ENCODE measurements at regions not wholly inside any gene's neighbourhood (a gene's known extent, or its start where the extent isn't known, plus 50 kb on each side); places are given as distances from the start of the nearest gene placed in this dataset.
"Not testable (repeated sequence)": the region's sequence is repeated elsewhere in the genome, so short reads cannot be mapped to it uniquely, and the experiment has no call there.

- DNase-seq = peak; percentile 29
- no peak overlapping the region for H3K4me2 ChIP-seq (ENCODE audit: low read length)
- H3K18ac ChIP-seq (ENCODE audit: low read length) = no peak overlapping the region
- H4K5ac ChIP-seq (ENCODE audit: low read length) = no peak overlapping the region
- WGBS (ENCODE audit: extremely low coverage, insufficient coverage, low lambda C conversion rate) = no CpG with 5 or more reads among the region's 3 CpGs
- no peak overlapping the region for H3K27ac ChIP-seq (ENCODE audit: low read depth, low read length)
- H3K4me1 ChIP-seq (ENCODE audit: control insufficient read depth, low read depth, low read length) = no peaks in the 10 kb centered on the region
- H3K27me3 ChIP-seq (ENCODE audit: insufficient read depth, low read length, poor library complexity) = no peaks in the 10 kb centered on the region
- no peak overlapping the region for H3K9ac ChIP-seq (ENCODE audit: low read length)
- no peak overlapping the region for H3K56ac ChIP-seq (ENCODE audit: low read length)
- H3K79me2 ChIP-seq (ENCODE audit: control insufficient read depth, insufficient read depth, low read length) = no peaks in the 10 kb centered on the region
- H3K4me3 ChIP-seq (ENCODE audit: low read length) = no peak overlapping the region
- no peaks in the 10 kb centered on the region for H3K79me1 ChIP-seq (ENCODE audit: low read length)
- no peak overlapping the region for H2BK120ac ChIP-seq (ENCODE audit: low read depth, low read length)
- H2BK5ac ChIP-seq (ENCODE audit: low read length) = no peak overlapping the region
- no peak overlapping the region for H3K23ac ChIP-seq (ENCODE audit: low read length)
- no peaks in the 10 kb centered on the region for H3K36me3 ChIP-seq (ENCODE audit: control insufficient read depth, insufficient read depth, low read length)
- H2AK5ac ChIP-seq (ENCODE audit: low read length) = no peak overlapping the region
- no peak overlapping the region for H4K8ac ChIP-seq (ENCODE audit: low read depth, low read length)
- no peak overlapping the region for H3K4ac ChIP-seq (ENCODE audit: low read depth, low read length)
- H2BK15ac ChIP-seq (replicated peaks; ENCODE audit: low read depth) = no peak overlapping the region
Observed at GRCh38 chr5:83404182-83404716, 67.3 kb upstream of the VCAN start.

- Histone ChIP-seq H3K9ac (ENCODE audit: low read length) (no peak overlapping the region), H3K18ac (ENCODE audit: low read length) (no peak overlapping the region)
Observed at GRCh38 chr5:83405662-83406061, 65.9 kb upstream of the VCAN start.

GRCh38 chr5:83406906-83407305, 64.6 kb upstream of the VCAN start:
- no peak overlapping the region for H4K5ac ChIP-seq (ENCODE audit: low read length)
- no peak overlapping the region for H3K18ac ChIP-seq (ENCODE audit: low read length)
- H4K8ac ChIP-seq (ENCODE audit: low read depth, low read length) = no peak overlapping the region
- no peaks in the 10 kb centered on the region for H3K4me1 ChIP-seq (ENCODE audit: control insufficient read depth, low read depth, low read length)
- no peaks in the 10 kb centered on the region for H3K79me1 ChIP-seq (ENCODE audit: low read length)
- no peak overlapping the region for H3K23ac ChIP-seq (ENCODE audit: low read length)
- no peak overlapping the region for H3K4ac ChIP-seq (ENCODE audit: low read depth, low read length)
- H2BK120ac ChIP-seq (ENCODE audit: low read depth, low read length) = no peak overlapping the region
- H2AK5ac ChIP-seq (ENCODE audit: low read length) = no peak overlapping the region
- no peak overlapping the region for H3K4me2 ChIP-seq (ENCODE audit: low read length)
- no peak for DNase-seq
- no peak overlapping the region for H2BK5ac ChIP-seq (ENCODE audit: low read length)
- H3K9ac ChIP-seq (ENCODE audit: low read length) = no peak overlapping the region
- H3K79me2 ChIP-seq (ENCODE audit: control insufficient read depth, insufficient read depth, low read length) = no peaks in the 10 kb centered on the region
- no peak overlapping the region for H2BK15ac ChIP-seq (replicated peaks; ENCODE audit: low read depth)
- no peak overlapping the region for H3K27ac ChIP-seq (ENCODE audit: low read depth, low read length)
- no peak overlapping the region for H3K4me3 ChIP-seq (ENCODE audit: low read length)
- no peaks in the 10 kb centered on the region for H3K27me3 ChIP-seq (ENCODE audit: insufficient read depth, low read length, poor library complexity)
- no peaks in the 10 kb centered on the region for H3K36me3 ChIP-seq (ENCODE audit: control insufficient read depth, insufficient read depth, low read length)
- H3K56ac ChIP-seq (ENCODE audit: low read length) = no peak overlapping the region

More at GRCh38 chr5:83405662-83406061, 65.9 kb upstream of the VCAN start:
- no peak overlapping the region for H3K27ac ChIP-seq (ENCODE audit: low read depth, low read length)
- H3K4me1 ChIP-seq (ENCODE audit: control insufficient read depth, low read depth, low read length) = no peaks in the 10 kb centered on the region
- H3K79me2 ChIP-seq (ENCODE audit: control insufficient read depth, insufficient read depth, low read length) = no peaks in the 10 kb centered on the region
- H3K4me3 ChIP-seq (ENCODE audit: low read length) = no peak overlapping the region
- no CpG with 5 or more reads among the region's 3 CpGs for WGBS (ENCODE audit: extremely low coverage, insufficient coverage, low lambda C conversion rate)
- no peaks in the 10 kb centered on the region for H3K27me3 ChIP-seq (ENCODE audit: insufficient read depth, low read length, poor library complexity)
- no peak overlapping the region for H3K4ac ChIP-seq (ENCODE audit: low read depth, low read length)
- H3K23ac ChIP-seq (ENCODE audit: low read length) = no peak overlapping the region
- H4K8ac ChIP-seq (ENCODE audit: low read depth, low read length) = no peak overlapping the region
- H2BK15ac ChIP-seq (replicated peaks; ENCODE audit: low read depth) = no peak overlapping the region
- no peaks in the 10 kb centered on the region for H3K79me1 ChIP-seq (ENCODE audit: low read length)
- no peak overlapping the region for H2AK5ac ChIP-seq (ENCODE audit: low read length)
- H3K4me2 ChIP-seq (ENCODE audit: low read length) = no peak overlapping the region
- no peaks in the 10 kb centered on the region for H3K36me3 ChIP-seq (ENCODE audit: control insufficient read depth, insufficient read depth, low read length)
- no peak overlapping the region for H2BK5ac ChIP-seq (ENCODE audit: low read length)
- H2BK120ac ChIP-seq (ENCODE audit: low read depth, low read length) = no peak overlapping the region
- no peak for DNase-seq
- H3K56ac ChIP-seq (ENCODE audit: low read length) = no peak overlapping the region
- H4K5ac ChIP-seq (ENCODE audit: low read length) = no peak overlapping the region

- H3K4me1 ChIP-seq (ENCODE audit: control insufficient read depth, low read depth, low read length) = no peaks in the 10 kb centered on the region
Observed at GRCh38 chr5:83407931-83408330, 63.6 kb upstream of the VCAN start.

GRCh38 chr5:83408719-83409118, 62.8 kb upstream of the VCAN start:
- Histone ChIP-seq H3K4ac (ENCODE audit: low read depth, low read length) (no peak overlapping the region), H3K4me3 (ENCODE audit: low read length) (no peak overlapping the region), H3K18ac (ENCODE audit: low read length) (no peak overlapping the region), H3K79me2 (ENCODE audit: control insufficient read depth, insufficient read depth, low read length) (no peaks in the 10 kb centered on the region), H2BK15ac (replicated peaks; ENCODE audit: low read depth) (no peak overlapping the region), H4K8ac (ENCODE audit: low read depth, low read length) (no peak overlapping the region), H3K23ac (ENCODE audit: low read length) (no peak overlapping the region), H3K79me1 (ENCODE audit: low read length) (no peaks in the 10 kb centered on the region), H3K4me1 (ENCODE audit: control insufficient read depth, low read depth, low read length) (no peaks in the 10 kb centered on the region), H2AK5ac (ENCODE audit: low read length) (no peak overlapping the region), H3K36me3 (ENCODE audit: control insufficient read depth, insufficient read depth, low read length) (no peaks in the 10 kb centered on the region), H3K9ac (ENCODE audit: low read length) (no peak overlapping the region), H2BK120ac (ENCODE audit: low read depth, low read length) (no peak overlapping the region), H2BK5ac (ENCODE audit: low read length) (no peak overlapping the region), H3K56ac (ENCODE audit: low read length) (no peak overlapping the region), H3K27ac (ENCODE audit: low read depth, low read length) (no peak overlapping the region), H4K5ac (ENCODE audit: low read length) (no peak overlapping the region), H3K27me3 (ENCODE audit: insufficient read depth, low read length, poor library complexity) (no peaks in the 10 kb centered on the region), H3K4me2 (ENCODE audit: low read length) (no peak overlapping the region)
- no CpG with 5 or more reads among the region's 2 CpGs for WGBS (ENCODE audit: extremely low coverage, insufficient coverage, low lambda C conversion rate)
- no peak for DNase-seq

More at GRCh38 chr5:83407931-83408330, 63.6 kb upstream of the VCAN start:
- no peak overlapping the region for H3K23ac ChIP-seq (ENCODE audit: low read length)
- no peak overlapping the region for H3K4ac ChIP-seq (ENCODE audit: low read depth, low read length)
- H3K79me1 ChIP-seq (ENCODE audit: low read length) = no peaks in the 10 kb centered on the region
- H2BK15ac ChIP-seq (replicated peaks; ENCODE audit: low read depth) = no peak overlapping the region
- no peaks in the 10 kb centered on the region for H3K79me2 ChIP-seq (ENCODE audit: control insufficient read depth, insufficient read depth, low read length)
- H2BK120ac ChIP-seq (ENCODE audit: low read depth, low read length) = no peak overlapping the region
- no peaks in the 10 kb centered on the region for H3K27me3 ChIP-seq (ENCODE audit: insufficient read depth, low read length, poor library complexity)
- no peaks in the 10 kb centered on the region for H3K36me3 ChIP-seq (ENCODE audit: control insufficient read depth, insufficient read depth, low read length)
- DNase-seq = no peak
- H3K56ac ChIP-seq (ENCODE audit: low read length) = no peak overlapping the region
- no peak overlapping the region for H3K9ac ChIP-seq (ENCODE audit: low read length)
- H4K8ac ChIP-seq (ENCODE audit: low read depth, low read length) = no peak overlapping the region
- H3K18ac ChIP-seq (ENCODE audit: low read length) = no peak overlapping the region
- no peak overlapping the region for H3K27ac ChIP-seq (ENCODE audit: low read depth, low read length)
- no peak overlapping the region for H3K4me2 ChIP-seq (ENCODE audit: low read length)
- no peak overlapping the region for H2BK5ac ChIP-seq (ENCODE audit: low read length)
- H4K5ac ChIP-seq (ENCODE audit: low read length) = no peak overlapping the region
- no peak overlapping the region for H3K4me3 ChIP-seq (ENCODE audit: low read length)
- no peak overlapping the region for H2AK5ac ChIP-seq (ENCODE audit: low read length)

- H3K9ac ChIP-seq (ENCODE audit: low read length); H3K4me1 ChIP-seq (ENCODE audit: control insufficient read depth, low read depth, low read length); H2BK120ac ChIP-seq (ENCODE audit: low read depth, low read length); H3K79me2 ChIP-seq (ENCODE audit: control insufficient read depth, insufficient read depth, low read length); DNase-seq; H3K4me2 ChIP-seq (ENCODE audit: low read length); H4K5ac ChIP-seq (ENCODE audit: low read length); H3K4me3 ChIP-seq (ENCODE audit: low read length); H3K23ac ChIP-seq (ENCODE audit: low read length); H4K8ac ChIP-seq (ENCODE audit: low read depth, low read length); H3K27me3 ChIP-seq (ENCODE audit: insufficient read depth, low read length, poor library complexity); H3K56ac ChIP-seq (ENCODE audit: low read length); H3K4ac ChIP-seq (ENCODE audit: low read depth, low read length); H3K27ac ChIP-seq (ENCODE audit: low read depth, low read length); H2BK5ac ChIP-seq (ENCODE audit: low read length); H3K79me1 ChIP-seq (ENCODE audit: low read length); H2BK15ac ChIP-seq (replicated peaks; ENCODE audit: low read depth); H2AK5ac ChIP-seq (ENCODE audit: low read length); H3K18ac ChIP-seq (ENCODE audit: low read length); H3K36me3 ChIP-seq (ENCODE audit: control insufficient read depth, insufficient read depth, low read length): not testable (repeated sequence)
- WGBS (ENCODE audit: extremely low coverage, insufficient coverage, low lambda C conversion rate) = no CpG with 5 or more reads among the region's 2 CpGs
Observed at GRCh38 chr5:83409776-83410175, 61.8 kb upstream of the VCAN start.

Measured in mesendoderm (in vitro differentiated cells).